GM06990 (cell line): ENCODE measurements at regions not wholly inside any gene's neighbourhood (a gene's known extent, or its start where the extent isn't known, plus 50 kb on each side); places are given as distances from the start of the nearest gene placed in this dataset.

Experiments
- DNase-seq: peaks from one replicate; pipeline ENCODE4 v3.0.0-alpha.2; 2011; ENCODE audit not compliant: insufficient read length; ENCODE audit errors: extremely low read depth
- H3K27me3 ChIP-seq: replicated peaks from 2 replicates; pipeline ENCODE4 v1.6.0; 2011; ENCODE audit warnings: low read length; ENCODE audit not compliant: control insufficient read depth, insufficient read depth
- H3K36me3 ChIP-seq: 2 replicates; pipeline ENCODE4 v1.5.1; 2011; ENCODE audit warnings: low read length; ENCODE audit not compliant: control insufficient read depth, insufficient read depth
- H3K4me3 ChIP-seq: replicated peaks from 2 replicates; pipeline ENCODE4 v1.5.1; 2011; ENCODE audit warnings: low read depth, mild to moderate bottlenecking, control low read depth, low read length
- CTCF ChIP-seq: IDR thresholded peaks from 2 replicates; pipeline ENCODE4 v1.5.1; 2011; ENCODE audit warnings: low read length, control low read depth, mild to moderate bottlenecking, inconsistent platforms; ENCODE audit not compliant: insufficient read depth, poor library complexity, severe bottlenecking

- no peak for DNase-seq
- no peak for TF ChIP-seq CTCF
- no peaks in the 10 kb centered on the region for H3K27me3 ChIP-seq
- H3K36me3 ChIP-seq: no peaks in the 10 kb centered on the region
- H3K4me3 ChIP-seq: no peak overlapping the region
Observed at GRCh38 chr19:28526038-28526437, 686.9 kb downstream of the UQCRFS1 start.

- TF ChIP-seq CTCF: no peak
- DNase-seq: no peak
- no peak overlapping the region for H3K4me3 ChIP-seq
- H3K36me3 ChIP-seq: no peaks in the 10 kb centered on the region
- no peaks in the 10 kb centered on the region for H3K27me3 ChIP-seq
Observed at GRCh38 chr19:28523619-28524018, 689.3 kb downstream of the UQCRFS1 start.

GRCh38 chr19:28522545-28522922, 690.4 kb downstream of the UQCRFS1 start:
- Histone ChIP-seq H3K27me3 (no peaks in the 10 kb centered on the region), H3K36me3 (no peaks in the 10 kb centered on the region), H3K4me3 (no peak overlapping the region)
- no peak for DNase-seq
- TF ChIP-seq CTCF: no peak

- TF ChIP-seq CTCF: no peak
- no peaks in the 10 kb centered on the region for H3K36me3 ChIP-seq
- no peaks in the 10 kb centered on the region for H3K27me3 ChIP-seq
- DNase-seq: no peak
- H3K4me3 ChIP-seq: no peak overlapping the region
Observed at GRCh38 chr19:28521614-28522544, 691.1 kb downstream of the UQCRFS1 start.

- no peak for DNase-seq
- TF ChIP-seq CTCF: no peak
- Histone ChIP-seq H3K36me3 (no peaks in the 10 kb centered on the region), H3K4me3 (no peak overlapping the region), H3K27me3 (no peaks in the 10 kb centered on the region)
Observed at GRCh38 chr19:28520998-28521568, 691.9 kb downstream of the UQCRFS1 start.
